ENCODE measurements at regions not wholly inside any gene's neighbourhood (a gene's known extent, or its start where the extent isn't known, plus 50 kb on each side); places are given as distances from the start of the nearest gene placed in this dataset.
"Not testable (repeated sequence)": the region's sequence is repeated elsewhere in the genome, so short reads cannot be mapped to it uniquely, and the experiment has no call there.

- DNase-seq (ENCODE audit: low read depth in 1 of 2, low spot score in 1 of 2) = no peak
Measured at GRCh38 chr14:66315548-66315947, 170.6 kb upstream of the CCDC196 start.

- DNase-seq (ENCODE audit: low read depth in 1 of 2, low spot score in 1 of 2) = no peak
Measured at GRCh38 chr14:66322564-66322963, 163.6 kb upstream of the CCDC196 start.

GRCh38 chr14:66330228-66330627 lies 155.9 kb upstream of the CCDC196 start:
- no peak for DNase-seq (ENCODE audit: low read depth in 1 of 2, low spot score in 1 of 2)

GRCh38 chr14:66330916-66331315 lies 155.3 kb upstream of the CCDC196 start:
- no peak for DNase-seq (ENCODE audit: low read depth in 1 of 2, low spot score in 1 of 2)

- not testable (repeated sequence) for DNase-seq (ENCODE audit: low read depth in 1 of 2, low spot score in 1 of 2)
Measured at GRCh38 chr14:66333293-66333692, 152.9 kb upstream of the CCDC196 start.

GRCh38 chr14:66341239-66341638 lies 144.9 kb upstream of the CCDC196 start:
- DNase-seq (ENCODE audit: low read depth in 1 of 2, low spot score in 1 of 2) = no peak

GRCh38 chr14:66345986-66346385 lies 140.2 kb upstream of the CCDC196 start:
- DNase-seq (ENCODE audit: low read depth in 1 of 2, low spot score in 1 of 2) = no peak

- DNase-seq (ENCODE audit: low read depth in 1 of 2, low spot score in 1 of 2) = no peak
Measured at GRCh38 chr14:66351310-66351709, 134.9 kb upstream of the CCDC196 start.

- DNase-seq (ENCODE audit: low read depth in 1 of 2, low spot score in 1 of 2) = peak in 1 of 2 donors; percentile 30
Measured at GRCh38 chr14:66359500-66359899, 126.7 kb upstream of the CCDC196 start.

GRCh38 chr14:66360366-66360926 lies 125.7 kb upstream of the CCDC196 start:
- DNase-seq (ENCODE audit: low read depth in 1 of 2, low spot score in 1 of 2) = no peak

GRCh38 chr14:66361013-66361412 lies 125.2 kb upstream of the CCDC196 start:
- DNase-seq (ENCODE audit: low read depth in 1 of 2, low spot score in 1 of 2) = no peak

GRCh38 chr14:66365388-66365787 lies 120.8 kb upstream of the CCDC196 start:
- DNase-seq (ENCODE audit: low read depth in 1 of 2, low spot score in 1 of 2) = no peak

GRCh38 chr14:66369157-66369697 lies 116.9 kb upstream of the CCDC196 start:
- DNase-seq (ENCODE audit: low read depth in 1 of 2, low spot score in 1 of 2) = no peak

- no peak for DNase-seq (ENCODE audit: low read depth in 1 of 2, low spot score in 1 of 2)
Measured at GRCh38 chr14:66371776-66372175, 114.4 kb upstream of the CCDC196 start.

GRCh38 chr14:66375046-66375964 lies 110.9 kb upstream of the CCDC196 start:
- DNase-seq (ENCODE audit: low read depth in 1 of 2, low spot score in 1 of 2) = no peak

GRCh38 chr14:66377574-66377973 lies 108.6 kb upstream of the CCDC196 start:
- no peak for DNase-seq (ENCODE audit: low read depth in 1 of 2, low spot score in 1 of 2)

- no peak for DNase-seq (ENCODE audit: low read depth in 1 of 2, low spot score in 1 of 2)
Measured at GRCh38 chr14:66378712-66379505, 107.3 kb upstream of the CCDC196 start.

- no peak for DNase-seq (ENCODE audit: low read depth in 1 of 2, low spot score in 1 of 2)
Measured at GRCh38 chr14:66380143-66380542, 106.0 kb upstream of the CCDC196 start.

- no peak for DNase-seq (ENCODE audit: low read depth in 1 of 2, low spot score in 1 of 2)
Measured at GRCh38 chr14:66381755-66382154, 104.4 kb upstream of the CCDC196 start.

- DNase-seq (ENCODE audit: low read depth in 1 of 2, low spot score in 1 of 2) = no peak
Measured at GRCh38 chr14:66383257-66383656, 102.9 kb upstream of the CCDC196 start.

GRCh38 chr14:66383771-66384170 lies 102.4 kb upstream of the CCDC196 start:
- no peak for DNase-seq (ENCODE audit: low read depth in 1 of 2, low spot score in 1 of 2)

GRCh38 chr14:66388516-66388915 lies 97.7 kb upstream of the CCDC196 start:
- no peak for DNase-seq (ENCODE audit: low read depth in 1 of 2, low spot score in 1 of 2)

Data from activated CD4-positive, alpha-beta T cell treated with anti-CD3 and anti-CD28 coated beads, Interleukin-2, amount 50 U/mL, for 24 hours (primary cell).